HG03175 (cell line): ENCODE measurements at regions not wholly inside any gene's neighbourhood (a gene's known extent, or its start where the extent isn't known, plus 50 kb on each side); places are given as distances from the start of the nearest gene placed in this dataset.
"Not testable (repeated sequence)": the region's sequence is repeated elsewhere in the genome, so short reads cannot be mapped to it uniquely, and the experiment has no call there.

Source experiments
- ATAC-seq: cut with Tn5 transposase; IDR thresholded peaks from one replicate; pipeline ENCODE4 v1.9.1; 2021; ENCODE audit warnings: mild to moderate bottlenecking, moderate library complexity; ENCODE audit not compliant: unreplicated experiment

DNA sequence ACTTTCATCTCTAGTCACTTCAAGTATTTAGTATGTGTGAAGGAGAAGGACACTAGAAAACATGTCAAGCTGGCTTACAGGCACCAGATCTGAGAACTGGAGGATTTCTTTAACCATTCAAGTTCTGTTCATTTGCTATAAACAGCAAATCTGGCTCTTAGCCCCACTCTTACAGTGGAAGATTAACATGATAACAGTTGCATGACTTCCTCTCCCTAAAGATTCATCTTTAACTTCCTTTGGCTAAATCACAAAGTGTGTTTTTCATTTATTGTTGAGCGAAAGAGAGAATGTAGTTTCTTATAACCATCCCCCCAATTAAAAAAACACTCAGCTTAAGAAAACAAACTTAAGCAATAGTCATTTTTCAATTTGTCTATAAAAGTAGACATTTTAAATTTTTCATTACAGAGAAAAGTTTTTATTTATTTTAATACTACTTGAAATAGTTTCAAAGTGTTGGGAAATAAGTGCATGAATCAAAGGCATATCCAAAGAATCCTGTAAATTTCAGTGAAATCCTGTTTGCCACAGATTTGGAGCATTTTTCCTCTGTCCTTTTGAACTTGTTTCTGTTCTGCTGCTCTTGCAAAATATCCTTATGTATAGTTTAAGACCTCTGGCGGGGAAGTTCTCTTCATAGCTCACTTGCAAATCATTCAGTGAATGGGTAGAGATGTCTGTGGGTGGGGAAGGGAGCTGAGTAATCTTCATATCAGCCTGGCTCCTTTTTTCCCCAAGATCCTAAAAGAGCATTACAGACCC lies 241.0 kb upstream of the RBBP8 start:
- ATAC-seq, result no peak

DNA sequence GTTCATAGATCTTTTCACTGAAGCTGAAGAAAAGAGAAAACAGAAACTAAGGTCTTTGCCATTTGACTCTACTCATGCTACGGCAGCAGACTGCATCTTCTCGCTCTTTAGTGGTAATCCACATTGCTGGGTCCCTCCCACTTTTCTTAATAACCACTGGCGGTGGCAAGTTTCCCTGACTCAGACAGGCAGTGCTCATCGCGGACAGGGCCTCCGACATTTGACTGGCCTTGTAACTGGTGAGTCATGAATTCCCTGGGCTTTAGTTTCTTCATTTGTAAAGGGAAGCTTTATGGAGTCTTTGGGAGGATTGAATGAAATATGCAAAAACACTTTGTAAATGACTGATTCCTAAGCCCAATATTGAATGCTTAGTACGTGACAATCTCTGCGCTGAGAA lies 238.2 kb upstream of the RBBP8 start:
- ATAC-seq, result no peak

GRCh38 chr18:22695674-22696073 lies 237.5 kb upstream of the RBBP8 start:
- ATAC-seq, result no peak

- no peak for ATAC-seq
These were observed 235.6 kb upstream of the RBBP8 start for GRCh38 chr18:22697561-22697960.

- ATAC-seq, result no peak
These were observed 234.4 kb upstream of the RBBP8 start for GRCh38 chr18:22698711-22699110.

DNA sequence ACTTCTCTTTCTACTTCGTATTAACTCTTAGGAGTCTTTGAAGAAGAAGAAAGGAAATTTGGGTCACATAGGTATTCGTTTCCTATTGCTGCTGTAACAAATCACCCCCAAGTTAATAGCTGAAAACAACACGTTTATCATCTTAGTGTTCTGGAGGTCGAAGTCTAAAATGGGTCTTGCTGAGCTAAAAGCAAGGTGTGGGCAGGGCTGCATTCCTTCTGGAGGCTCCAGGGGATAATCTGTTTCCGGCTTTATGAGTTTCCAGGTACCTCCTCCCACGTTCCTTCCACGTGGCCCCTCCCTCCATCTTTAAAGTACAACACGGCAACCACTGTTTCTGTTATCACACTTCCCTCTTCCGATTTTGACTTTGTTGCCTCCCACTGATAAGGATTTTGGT lies 233.5 kb upstream of the RBBP8 start:
- ATAC-seq, result no peak

GRCh38 chr18:22700920-22701319 lies 232.2 kb upstream of the RBBP8 start:
- ATAC-seq, result no peak

- ATAC-seq, result no peak
These were observed 231.8 kb upstream of the RBBP8 start for GRCh38 chr18:22701326-22701725.

- ATAC-seq, result no peak
These were observed 231.3 kb upstream of the RBBP8 start for GRCh38 chr18:22701795-22702194.

GRCh38 chr18:22702806-22703205 lies 230.3 kb upstream of the RBBP8 start:
- ATAC-seq, result no peak

DNA sequence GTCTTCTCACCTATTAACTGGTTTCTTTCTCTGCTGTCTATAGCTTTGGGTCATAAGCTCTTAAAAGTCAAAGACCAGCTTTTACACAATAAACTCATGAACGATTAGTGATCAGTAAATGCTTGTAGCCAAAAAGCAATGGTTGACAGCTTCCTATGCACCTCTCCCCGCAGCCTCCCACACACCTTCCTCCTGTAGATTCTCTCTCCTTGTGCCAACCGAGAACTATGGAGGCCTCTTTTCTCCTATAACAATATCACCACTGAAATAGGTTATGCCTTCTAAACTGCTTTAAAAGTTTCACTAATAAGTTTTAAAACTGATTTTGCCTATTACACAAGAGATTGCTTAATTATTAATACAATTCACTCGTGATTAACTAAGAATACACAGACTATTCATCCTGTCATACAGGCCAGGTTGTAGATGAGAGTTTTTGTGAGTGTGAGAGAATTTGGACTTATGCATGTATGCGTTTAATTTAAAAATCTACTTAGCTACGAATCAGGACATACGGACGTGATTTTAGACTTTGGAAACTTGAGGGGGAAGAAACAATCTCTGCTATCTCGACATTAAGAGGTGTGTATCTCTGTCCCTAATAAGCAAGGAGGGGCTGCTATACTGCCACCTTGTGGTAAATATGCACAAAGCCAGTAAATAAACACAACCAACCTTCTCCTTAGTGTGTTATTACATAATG lies 229.1 kb upstream of the RBBP8 start:
- ATAC-seq, result peak; percentile 79

GRCh38 chr18:22704586-22704918 lies 228.6 kb upstream of the RBBP8 start:
- no peak for ATAC-seq

- ATAC-seq, result no peak
These were observed 227.8 kb upstream of the RBBP8 start for GRCh38 chr18:22705328-22705727.

DNA sequence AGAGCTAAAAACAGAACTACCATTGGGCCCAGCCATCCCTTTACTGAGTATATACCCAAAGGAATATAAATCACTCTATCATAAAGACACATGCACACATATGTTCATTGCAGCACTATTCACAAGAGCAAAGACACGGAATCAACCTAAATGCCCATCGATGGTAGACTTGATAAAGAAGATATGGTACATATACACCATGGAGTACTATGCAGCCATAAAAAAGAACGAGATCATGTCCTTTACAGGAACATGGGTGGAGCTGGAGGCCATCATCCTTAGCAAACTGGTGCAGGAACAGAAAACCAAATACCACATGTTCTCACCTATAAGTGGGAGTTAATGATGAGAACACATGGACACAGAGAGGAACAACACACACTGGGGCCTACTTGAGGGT lies 227.1 kb upstream of the RBBP8 start:
- ATAC-seq, result not testable (repeated sequence)

GRCh38 chr18:22709288-22710060 lies 223.7 kb upstream of the RBBP8 start:
- ATAC-seq, result no peak

- ATAC-seq, result no peak
These were observed 222.4 kb upstream of the RBBP8 start for GRCh38 chr18:22710673-22711191.

- no peak for ATAC-seq
These were observed 221.9 kb upstream of the RBBP8 start for GRCh38 chr18:22711192-22711685.

GRCh38 chr18:22713511-22713910 lies 219.6 kb upstream of the RBBP8 start:
- no peak for ATAC-seq

DNA sequence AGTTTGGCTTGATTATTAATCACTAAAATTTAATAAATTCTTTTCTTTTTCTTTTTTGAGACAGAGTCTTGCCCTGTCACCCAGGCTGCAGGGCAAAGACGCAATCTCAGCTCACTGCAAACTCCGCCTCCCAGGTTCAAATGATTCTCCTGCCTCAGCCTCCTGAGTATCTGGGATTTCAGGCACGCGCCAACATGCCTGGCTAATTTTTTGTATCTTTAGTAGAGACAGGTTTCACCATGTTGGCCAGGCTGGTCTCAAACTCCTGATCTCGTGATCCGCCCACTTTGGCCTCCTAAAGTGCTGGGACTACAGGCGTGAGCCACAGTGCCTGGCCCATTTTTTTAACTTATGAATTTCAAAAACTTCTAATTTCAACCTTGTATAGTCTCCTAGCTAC lies 215.6 kb upstream of the RBBP8 start:
- ATAC-seq, result not testable (repeated sequence)

GRCh38 chr18:22723221-22723620 lies 209.9 kb upstream of the RBBP8 start:
- no peak for ATAC-seq

GRCh38 chr18:22723773-22724172 lies 209.4 kb upstream of the RBBP8 start:
- no peak for ATAC-seq
